Fibroblast of upper back skin (primary cell): ENCODE measurements at regions not wholly inside any gene's neighbourhood (a gene's known extent, or its start where the extent isn't known, plus 50 kb on each side); places are given as distances from the start of the nearest gene placed in this dataset.
"Not testable (repeated sequence)": the region's sequence is repeated elsewhere in the genome, so short reads cannot be mapped to it uniquely, and the experiment has no call there.

Experiments
- DNase-seq: peaks from one replicate; pipeline ENCODE4 v3.0.0-alpha.2; 2013

GRCh38 chr3:110575702-110576101 lies 495.9 kb upstream of the NECTIN3 start:
- no peak for DNase-seq

- DNase-seq: peak; percentile 95
These were observed 494.7 kb upstream of the NECTIN3 start for GRCh38 chr3:110576960-110577359.

GRCh38 chr3:110577854-110578253 lies 493.8 kb upstream of the NECTIN3 start:
- peak; percentile 51 for DNase-seq

- peak; percentile 67 for DNase-seq
These were observed 491.6 kb upstream of the NECTIN3 start for GRCh38 chr3:110579840-110580550.

GRCh38 chr3:110583373-110583935 lies 488.2 kb upstream of the NECTIN3 start:
- DNase-seq: no peak

GRCh38 chr3:110588906-110589305 lies 482.7 kb upstream of the NECTIN3 start:
- no peak for DNase-seq

- DNase-seq: no peak
These were observed 482.3 kb upstream of the NECTIN3 start for GRCh38 chr3:110589341-110589740.

- no peak for DNase-seq
These were observed 477.9 kb upstream of the NECTIN3 start for GRCh38 chr3:110593749-110594148.

- DNase-seq: peak; percentile 82
These were observed 472.6 kb upstream of the NECTIN3 start for GRCh38 chr3:110598847-110599490.

- DNase-seq: peak; percentile 68
These were observed 463.1 kb upstream of the NECTIN3 start for GRCh38 chr3:110608566-110608965.

- DNase-seq: no peak
These were observed 459.6 kb upstream of the NECTIN3 start for GRCh38 chr3:110612045-110612444.

- DNase-seq: no peak
These were observed 457.4 kb upstream of the NECTIN3 start for GRCh38 chr3:110614186-110614585.

GRCh38 chr3:110615454-110615853 lies 456.2 kb upstream of the NECTIN3 start:
- no peak for DNase-seq

- no peak for DNase-seq
These were observed 452.9 kb upstream of the NECTIN3 start for GRCh38 chr3:110618512-110619226.

- no peak for DNase-seq
These were observed 451.5 kb upstream of the NECTIN3 start for GRCh38 chr3:110620118-110620517.

GRCh38 chr3:110623571-110623970 lies 448.0 kb upstream of the NECTIN3 start:
- DNase-seq: no peak

- DNase-seq: no peak
These were observed 447.0 kb upstream of the NECTIN3 start for GRCh38 chr3:110624576-110624975.

- DNase-seq: no peak
These were observed 446.3 kb upstream of the NECTIN3 start for GRCh38 chr3:110625201-110625747.

- not testable (repeated sequence) for DNase-seq
These were observed 444.9 kb upstream of the NECTIN3 start for GRCh38 chr3:110626652-110627111.

GRCh38 chr3:110628650-110629301 lies 442.8 kb upstream of the NECTIN3 start:
- DNase-seq: no peak

- no peak for DNase-seq
These were observed 441.7 kb upstream of the NECTIN3 start for GRCh38 chr3:110629917-110630316.

GRCh38 chr3:110644203-110644602 lies 427.4 kb upstream of the NECTIN3 start:
- DNase-seq: no peak

GRCh38 chr3:110646055-110646454 lies 425.6 kb upstream of the NECTIN3 start:
- no peak for DNase-seq
